GM12878 (cell line): ENCODE measurements at regions not wholly inside any gene's neighbourhood (a gene's known extent, or its start where the extent isn't known, plus 50 kb on each side); places are given as distances from the start of the nearest gene placed in this dataset.
"Not testable (repeated sequence)": the region's sequence is repeated elsewhere in the genome, so short reads cannot be mapped to it uniquely, and the experiment has no call there.

ENCODE experiments used
- ATAC-seq: fragments of 200-7000 bp; cut with Tn5 transposase; 3 replicates; pipeline ENCODE4 v1.9.1; 2020; ENCODE audit warnings: mild to moderate bottlenecking, moderate library complexity
- BruUV-seq: library from RNA; stranded (reverse); fragments of 400-500 nt; replicated peaks from 2 replicates; lab custom pipeline; 2021; lab: Mats Ljungman, UMichigan
- CTCF ChIA-PET: fragments of 300-600 bp; sonication (Branson Sonifier 250); formaldehyde crosslinking; extraction: SDS; loops from one replicate; lab custom pipeline; 2021; ENCODE audit warnings: inconsistent platforms; lab: Yijun Ruan, JAX
- POLR2A ChIA-PET: fragments of 350-600 bp; formaldehyde crosslinking; extraction: SDS; loops from one replicate; lab custom pipeline; 2021; ENCODE audit warnings: inconsistent platforms; lab: Charles Lee
- RAD21 ChIA-PET: fragments of 300-600 bp; sonication (Branson Sonifier 250); formaldehyde crosslinking; loops from one replicate; lab custom pipeline; 2023; ENCODE audit warnings: antibody characterized with exemption; ENCODE audit not compliant: unreplicated experiment; lab: Charles Lee
- SMC1A ChIA-PET: fragments of 300-600 bp; sonication (Branson Sonifier 250); formaldehyde crosslinking; loops from one replicate; lab custom pipeline; 2023; ENCODE audit not compliant: unreplicated experiment, uncharacterized antibody; lab: Charles Lee
- DNase-seq: peaks from one replicate; pipeline ENCODE4 v3.0.0-alpha.2; 2011; ENCODE audit warnings: low read depth, low spot score
- FAIRE-seq: peaks from 3 replicates; lab custom pipeline; 2011; peaks lifted over from hg19 to GRCh38; lab: Jason Lieb, UNC
- H2AFZ ChIP-seq: 2 replicates; pipeline ENCODE4 v1.6.0; 2011; ENCODE audit warnings: low read depth, low read length, control low read depth; ENCODE audit not compliant: control insufficient read depth
- H3K27ac ChIP-seq: 2 replicates; pipeline ENCODE4 v1.5.1; 2011; ENCODE audit warnings: control low read depth; ENCODE audit not compliant: control insufficient read depth, insufficient read depth
- H3K27me3 ChIP-seq, 2 experiments: replicated peaks in 1 of 2; 2 replicates each; pipeline versions ENCODE4 v1.6.0 to v1.6.1; 2011; ENCODE audit warnings: low read length in 1 of 2; ENCODE audit not compliant: control insufficient read depth in 2 of 2, insufficient read depth in 2 of 2
- H3K36me3 ChIP-seq, 2 experiments: 2 replicates each; pipeline ENCODE4 v1.5.1; 2011; ENCODE audit warnings: low read length in 1 of 2; ENCODE audit not compliant: control insufficient read depth in 2 of 2, insufficient read depth in 2 of 2
- H3K4me1 ChIP-seq: 2 replicates; pipeline ENCODE4 v1.6.1; 2011; ENCODE audit warnings: mild to moderate bottlenecking, low read length, moderate library complexity, mixed read lengths; ENCODE audit not compliant: control insufficient read depth, insufficient read depth
- H3K4me2 ChIP-seq: 2 replicates; pipeline ENCODE4 v1.6.0; 2011; ENCODE audit warnings: control low read depth; ENCODE audit not compliant: control insufficient read depth, insufficient read depth
- H3K4me3 ChIP-seq: fragments of 200-600 bp; sonication (generic); 2 replicates; pipeline ENCODE4 v1.5.1; 2016
- H3K79me2 ChIP-seq: 2 replicates; pipeline ENCODE4 v1.6.0; 2011; ENCODE audit warnings: low read length; ENCODE audit not compliant: control insufficient read depth, insufficient read depth
- H3K9ac ChIP-seq: 2 replicates; pipeline ENCODE4 v1.8.0; 2011; ENCODE audit warnings: low read length, control low read depth, mixed read lengths; ENCODE audit not compliant: control insufficient read depth, insufficient read depth
- H3K9me3 ChIP-seq: replicated peaks from 3 replicates; pipeline ENCODE4 v1.5.1; 2011; ENCODE audit warnings: mild to moderate bottlenecking, low read length; ENCODE audit not compliant: control insufficient read depth, insufficient read depth
- H4K20me1 ChIP-seq: 2 replicates; pipeline ENCODE4 v1.6.0; 2011; ENCODE audit not compliant: control insufficient read depth, insufficient read depth
- ATF7 ChIP-seq: fragments of 450-650 bp; IDR thresholded peaks from 2 replicates; pipeline ENCODE4 v1.6.1; 2016; ENCODE audit warnings: low read depth, mild to moderate bottlenecking
- JUND ChIP-seq: IDR thresholded peaks from 2 replicates; pipeline ENCODE4 v1.6.1; 2012; ENCODE audit warnings: low read depth, mild to moderate bottlenecking, low read length, improper control_type of control experiment, moderate library complexity
- NFIC ChIP-seq: IDR thresholded peaks from 2 replicates; pipeline ENCODE4 v1.6.1; 2012; ENCODE audit warnings: low read depth, mild to moderate bottlenecking, inconsistent platforms, low read length, moderate library complexity
- PAX8 ChIP-seq: fragments of 450-650 bp; IDR thresholded peaks from 2 replicates; pipeline ENCODE4 v1.6.1; 2017; ENCODE audit warnings: mild to moderate bottlenecking, moderate library complexity
- TARDBP ChIP-seq: IDR thresholded peaks from 2 replicates; pipeline ENCODE4 v1.6.1; 2016; ENCODE audit warnings: borderline replicate concordance
- WGBS: methylation state at CpG from one replicate; pipeline ENCODE4 v1.1.6; 2016; ENCODE audit warnings: low lambda C conversion rate; ENCODE audit not compliant: insufficient replicate concordance, insufficient coverage; ENCODE audit errors: missing lambda C conversion rate; 5-methylcytosine and 5-hydroxymethylcytosine counted together
- in situ Hi-C: fragments of 300-500 bp; cut with MboI; formaldehyde crosslinking; loops from 9 replicates; pipeline ENCODE4 v1.14.3; 2018; ENCODE audit warnings: mixed read lengths
- intact Hi-C: fragments of 100-400 bp; cut with micrococcal nuclease; formaldehyde crosslinking; loops from one replicate; pipeline ENCODE4 v1.14.2; 2022; ENCODE audit not compliant: unreplicated experiment
- TF ChIP-seq, protein P1 (sequence below): fragments of 450-650 bp; IDR thresholded peaks from 2 replicates; pipeline ENCODE4 v1.6.1; 2017; ENCODE audit warnings: mild to moderate bottlenecking, moderate library complexity
- TF ChIP-seq, protein P2 (sequence below): IDR thresholded peaks from 2 replicates; pipeline ENCODE4 v1.6.1; 2011; ENCODE audit warnings: low read depth, mild to moderate bottlenecking, low read length, moderate library complexity, borderline replicate concordance; ENCODE audit errors: extremely low read depth
- TF ChIP-seq, protein P3 (sequence below): fragments of 450-650 bp; formaldehyde crosslinking; IDR thresholded peaks from 2 replicates; pipeline ENCODE4 v1.4.0; 2020; ENCODE audit warnings: mild to moderate bottlenecking, moderate library complexity

DNA sequence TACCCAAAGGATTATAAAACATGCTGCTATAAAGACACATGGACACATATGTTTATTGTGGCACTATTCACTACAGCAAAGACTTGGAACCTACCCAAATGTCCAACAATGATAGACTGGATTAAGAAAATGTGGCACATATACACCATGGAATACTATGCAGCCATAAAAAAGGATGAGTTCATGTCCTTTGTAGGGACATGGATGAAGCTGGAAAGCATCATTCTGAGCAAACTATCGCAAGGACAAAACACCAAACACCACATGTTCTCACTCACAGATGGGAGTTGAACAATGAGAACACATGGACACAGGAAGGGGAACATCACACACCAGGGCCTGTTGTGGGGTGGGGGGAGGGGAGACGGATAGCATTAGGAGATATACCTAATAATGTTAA, 101.3 kb upstream of the CAST start:
- in situ Hi-C loops, H3K4me1 ChIP-seq, H3K27ac ChIP-seq, H3K9ac ChIP-seq, CTCF ChIA-PET, H3K4me2 ChIP-seq, H3K27me3 ChIP-seq, intact Hi-C loops, SMC1A ChIA-PET, H3K9me3 ChIP-seq, H3K79me2 ChIP-seq, H3K4me3 ChIP-seq, POLR2A ChIA-PET, FAIRE-seq, H4K20me1 ChIP-seq, DNase-seq, ATAC-seq, BruUV-seq, H2AFZ ChIP-seq, H3K36me3 ChIP-seq, RAD21 ChIA-PET: not testable (repeated sequence)
- 42% methylated on average over 2 of the region's 2 CpGs for WGBS

DNA sequence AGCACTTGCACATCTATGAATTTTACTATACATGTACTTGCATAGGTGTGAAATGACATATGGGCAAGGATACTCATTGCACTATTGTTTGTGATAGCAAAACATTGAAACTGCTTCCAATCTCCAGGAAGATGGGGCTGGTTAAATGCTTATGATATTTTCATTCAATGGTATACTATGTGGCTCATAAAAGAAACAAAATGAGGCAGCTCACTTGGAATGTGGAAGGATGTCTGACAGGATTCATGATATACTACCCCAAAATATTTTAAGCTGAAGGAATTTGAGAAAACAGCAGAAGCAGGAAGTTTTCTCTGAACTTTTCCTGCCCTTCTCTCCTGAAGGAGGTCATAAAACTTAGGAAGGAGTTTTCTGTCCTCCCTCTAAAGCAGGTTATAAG, 99.6 kb upstream of the CAST start:
- in situ Hi-C loops, result no loop called here
- RAD21 ChIA-PET, result interaction anchor here (0.5 kb wide), 1 partner anchor 231 kb away, joined by 3 read pairs; no protein-coding TSS in a partner anchor
- TF ChIP-seq, protein P1, sequence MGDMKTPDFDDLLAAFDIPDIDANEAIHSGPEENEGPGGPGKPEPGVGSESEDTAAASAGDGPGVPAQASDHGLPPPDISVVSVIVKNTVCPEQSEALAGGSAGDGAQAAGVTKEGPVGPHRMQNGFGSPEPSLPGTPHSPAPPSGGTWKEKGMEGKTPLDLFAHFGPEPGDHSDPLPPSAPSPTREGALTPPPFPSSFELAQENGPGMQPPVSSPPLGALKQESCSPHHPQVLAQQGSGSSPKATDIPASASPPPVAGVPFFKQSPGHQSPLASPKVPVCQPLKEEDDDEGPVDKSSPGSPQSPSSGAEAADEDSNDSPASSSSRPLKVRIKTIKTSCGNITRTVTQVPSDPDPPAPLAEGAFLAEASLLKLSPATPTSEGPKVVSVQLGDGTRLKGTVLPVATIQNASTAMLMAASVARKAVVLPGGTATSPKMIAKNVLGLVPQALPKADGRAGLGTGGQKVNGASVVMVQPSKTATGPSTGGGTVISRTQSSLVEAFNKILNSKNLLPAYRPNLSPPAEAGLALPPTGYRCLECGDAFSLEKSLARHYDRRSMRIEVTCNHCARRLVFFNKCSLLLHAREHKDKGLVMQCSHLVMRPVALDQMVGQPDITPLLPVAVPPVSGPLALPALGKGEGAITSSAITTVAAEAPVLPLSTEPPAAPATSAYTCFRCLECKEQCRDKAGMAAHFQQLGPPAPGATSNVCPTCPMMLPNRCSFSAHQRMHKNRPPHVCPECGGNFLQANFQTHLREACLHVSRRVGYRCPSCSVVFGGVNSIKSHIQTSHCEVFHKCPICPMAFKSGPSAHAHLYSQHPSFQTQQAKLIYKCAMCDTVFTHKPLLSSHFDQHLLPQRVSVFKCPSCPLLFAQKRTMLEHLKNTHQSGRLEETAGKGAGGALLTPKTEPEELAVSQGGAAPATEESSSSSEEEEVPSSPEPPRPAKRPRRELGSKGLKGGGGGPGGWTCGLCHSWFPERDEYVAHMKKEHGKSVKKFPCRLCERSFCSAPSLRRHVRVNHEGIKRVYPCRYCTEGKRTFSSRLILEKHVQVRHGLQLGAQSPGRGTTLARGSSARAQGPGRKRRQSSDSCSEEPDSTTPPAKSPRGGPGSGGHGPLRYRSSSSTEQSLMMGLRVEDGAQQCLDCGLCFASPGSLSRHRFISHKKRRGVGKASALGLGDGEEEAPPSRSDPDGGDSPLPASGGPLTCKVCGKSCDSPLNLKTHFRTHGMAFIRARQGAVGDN, result no peak
- TF ChIP-seq, protein P2, sequence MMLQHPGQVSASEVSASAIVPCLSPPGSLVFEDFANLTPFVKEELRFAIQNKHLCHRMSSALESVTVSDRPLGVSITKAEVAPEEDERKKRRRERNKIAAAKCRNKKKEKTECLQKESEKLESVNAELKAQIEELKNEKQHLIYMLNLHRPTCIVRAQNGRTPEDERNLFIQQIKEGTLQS, result no peak
- TF ChIP-seq, protein P3, sequence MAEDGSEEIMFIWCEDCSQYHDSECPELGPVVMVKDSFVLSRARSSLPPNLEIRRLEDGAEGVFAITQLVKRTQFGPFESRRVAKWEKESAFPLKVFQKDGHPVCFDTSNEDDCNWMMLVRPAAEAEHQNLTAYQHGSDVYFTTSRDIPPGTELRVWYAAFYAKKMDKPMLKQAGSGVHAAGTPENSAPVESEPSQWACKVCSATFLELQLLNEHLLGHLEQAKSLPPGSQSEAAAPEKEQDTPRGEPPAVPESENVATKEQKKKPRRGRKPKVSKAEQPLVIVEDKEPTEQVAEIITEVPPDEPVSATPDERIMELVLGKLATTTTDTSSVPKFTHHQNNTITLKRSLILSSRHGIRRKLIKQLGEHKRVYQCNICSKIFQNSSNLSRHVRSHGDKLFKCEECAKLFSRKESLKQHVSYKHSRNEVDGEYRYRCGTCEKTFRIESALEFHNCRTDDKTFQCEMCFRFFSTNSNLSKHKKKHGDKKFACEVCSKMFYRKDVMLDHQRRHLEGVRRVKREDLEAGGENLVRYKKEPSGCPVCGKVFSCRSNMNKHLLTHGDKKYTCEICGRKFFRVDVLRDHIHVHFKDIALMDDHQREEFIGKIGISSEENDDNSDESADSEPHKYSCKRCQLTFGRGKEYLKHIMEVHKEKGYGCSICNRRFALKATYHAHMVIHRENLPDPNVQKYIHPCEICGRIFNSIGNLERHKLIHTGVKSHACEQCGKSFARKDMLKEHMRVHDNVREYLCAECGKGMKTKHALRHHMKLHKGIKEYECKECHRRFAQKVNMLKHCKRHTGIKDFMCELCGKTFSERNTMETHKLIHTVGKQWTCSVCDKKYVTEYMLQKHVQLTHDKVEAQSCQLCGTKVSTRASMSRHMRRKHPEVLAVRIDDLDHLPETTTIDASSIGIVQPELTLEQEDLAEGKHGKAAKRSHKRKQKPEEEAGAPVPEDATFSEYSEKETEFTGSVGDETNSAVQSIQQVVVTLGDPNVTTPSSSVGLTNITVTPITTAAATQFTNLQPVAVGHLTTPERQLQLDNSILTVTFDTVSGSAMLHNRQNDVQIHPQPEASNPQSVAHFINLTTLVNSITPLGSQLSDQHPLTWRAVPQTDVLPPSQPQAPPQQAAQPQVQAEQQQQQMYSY, result no peak
- TF ChIP-seq JUND (no peak), TARDBP (no peak), PAX8 (no peak), NFIC (no peak), ATF7 (no peak)

More for the DNA sequence above, 99.6 kb upstream of the CAST start:
- Histone ChIP-seq H3K9me3 (no peaks in the 10 kb centered on the region), H3K27ac (no peak overlapping the region), H2AFZ (no peak overlapping the region), H3K4me2 (no peak overlapping the region), H3K36me3 (no peaks in the 10 kb centered on the region), H3K9ac (no peak overlapping the region), H3K27me3 (no peaks in the 10 kb centered on the region), H3K4me3 (no peak overlapping the region), H4K20me1 (no peaks in the 10 kb centered on the region), H3K79me2 (no peaks in the 10 kb centered on the region), H3K4me1 (peaks cover 9% of the 10 kb centered on the region)
- FAIRE-seq (no peak), ATAC-seq (no peak), DNase-seq (no peak)
- intact Hi-C loops, result no loop called here
- POLR2A ChIA-PET, result no interaction called here
- SMC1A ChIA-PET, result no interaction called here
- BruUV-seq, result no TSS peak
- CTCF ChIA-PET, result no interaction called here
